Coronary artery (tissue), 2 donors: ENCODE measurements at regions not wholly inside any gene's neighbourhood (a gene's known extent, or its start where the extent isn't known, plus 50 kb on each side); places are given as distances from the start of the nearest gene placed in this dataset.

Source experiments
- DNase-seq: peaks from one replicate; pipeline ENCODE4 v3.0.0-alpha.2; 2017; ENCODE audit warnings: low spot score
- H3K27ac ChIP-seq, 2 donors: fragments of 200-600 bp; sonication (generic); one replicate each; pipeline ENCODE4 v1.5.1; 2016 to 2019
- H3K4me3 ChIP-seq: fragments of 200-600 bp; sonication (generic); 2 replicates; pipeline ENCODE4 v1.5.1; 2016; ENCODE audit warnings: mild to moderate bottlenecking, moderate library complexity
- TF ChIP-seq, protein P1 (sequence below): fragments of 200-600 bp; sonication (generic); IDR thresholded peaks from one replicate; pipeline ENCODE4 v1.5.1; 2019; ENCODE audit warnings: antibody characterized with exemption

DNA sequence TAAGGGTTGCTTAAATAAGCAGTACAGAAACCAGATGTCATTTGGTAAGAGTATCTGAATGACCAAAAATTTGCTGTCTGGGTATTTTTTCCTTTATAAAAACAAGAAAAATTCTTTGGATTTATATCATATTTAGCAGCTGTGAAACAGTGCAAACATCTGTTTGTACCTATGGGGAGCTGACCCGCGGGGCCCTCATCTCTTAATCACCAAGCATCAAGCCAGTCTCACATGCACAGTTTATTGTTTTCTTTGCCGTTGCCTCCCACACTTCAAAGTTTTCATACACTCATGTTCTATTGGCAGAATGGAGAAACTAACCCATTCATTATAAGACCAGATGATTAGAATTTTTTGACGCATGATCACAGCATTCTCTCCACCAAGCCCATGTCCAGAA is 142.2 kb downstream of the BMP4 start:
- H3K4me3 ChIP-seq, result no peak overlapping the region
- no peak for DNase-seq
- TF ChIP-seq, protein P1, sequence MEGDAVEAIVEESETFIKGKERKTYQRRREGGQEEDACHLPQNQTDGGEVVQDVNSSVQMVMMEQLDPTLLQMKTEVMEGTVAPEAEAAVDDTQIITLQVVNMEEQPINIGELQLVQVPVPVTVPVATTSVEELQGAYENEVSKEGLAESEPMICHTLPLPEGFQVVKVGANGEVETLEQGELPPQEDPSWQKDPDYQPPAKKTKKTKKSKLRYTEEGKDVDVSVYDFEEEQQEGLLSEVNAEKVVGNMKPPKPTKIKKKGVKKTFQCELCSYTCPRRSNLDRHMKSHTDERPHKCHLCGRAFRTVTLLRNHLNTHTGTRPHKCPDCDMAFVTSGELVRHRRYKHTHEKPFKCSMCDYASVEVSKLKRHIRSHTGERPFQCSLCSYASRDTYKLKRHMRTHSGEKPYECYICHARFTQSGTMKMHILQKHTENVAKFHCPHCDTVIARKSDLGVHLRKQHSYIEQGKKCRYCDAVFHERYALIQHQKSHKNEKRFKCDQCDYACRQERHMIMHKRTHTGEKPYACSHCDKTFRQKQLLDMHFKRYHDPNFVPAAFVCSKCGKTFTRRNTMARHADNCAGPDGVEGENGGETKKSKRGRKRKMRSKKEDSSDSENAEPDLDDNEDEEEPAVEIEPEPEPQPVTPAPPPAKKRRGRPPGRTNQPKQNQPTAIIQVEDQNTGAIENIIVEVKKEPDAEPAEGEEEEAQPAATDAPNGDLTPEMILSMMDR, result no peak

DNA sequence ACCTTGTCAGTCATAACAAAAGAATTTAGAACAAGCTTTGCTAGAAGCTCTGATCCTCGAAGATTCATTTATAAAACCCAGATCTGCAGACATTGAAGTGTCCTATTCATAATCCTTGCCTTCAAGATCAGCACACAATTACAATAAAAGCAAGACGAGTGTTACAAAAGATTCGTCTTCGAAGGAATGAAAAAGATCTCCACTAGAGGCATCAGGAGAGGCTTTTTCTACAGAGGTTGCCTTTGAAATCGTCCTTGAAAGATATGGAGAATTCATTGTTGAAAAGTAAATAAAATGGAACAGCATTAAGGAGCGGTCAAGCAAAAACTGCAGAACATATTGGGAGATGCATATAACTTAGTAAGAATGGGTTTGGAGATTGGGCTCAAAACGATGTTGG is 146.4 kb downstream of the BMP4 start:
- TF ChIP-seq, protein P1, result no peak
- H3K4me3 ChIP-seq, result no peak overlapping the region
- DNase-seq, result no peak
- no peak overlapping the region for H3K27ac ChIP-seq

More for the DNA sequence above, 142.2 kb downstream of the BMP4 start:
- no peak overlapping the region for H3K27ac ChIP-seq

DNA sequence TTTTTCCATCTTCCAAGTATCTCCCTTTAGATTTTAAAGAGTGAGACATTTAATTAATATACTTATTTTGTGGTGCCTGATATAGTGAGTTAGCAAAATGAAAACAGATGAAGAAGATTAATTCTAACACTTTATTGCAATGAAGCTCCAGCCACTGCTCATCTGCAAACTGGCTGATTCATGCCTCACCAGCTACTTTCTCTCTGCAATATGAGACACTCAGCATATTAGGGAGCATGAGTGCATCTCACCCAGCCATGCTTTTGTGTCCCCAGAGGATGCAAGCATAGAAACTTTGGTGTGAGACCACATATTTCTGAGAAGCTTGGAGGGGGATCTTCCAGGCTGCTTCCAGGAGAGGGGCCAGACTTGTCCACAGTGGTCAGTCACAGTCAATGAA is 148.6 kb downstream of the BMP4 start:
- DNase-seq, result no peak
- TF ChIP-seq, protein P1, result no peak

DNA sequence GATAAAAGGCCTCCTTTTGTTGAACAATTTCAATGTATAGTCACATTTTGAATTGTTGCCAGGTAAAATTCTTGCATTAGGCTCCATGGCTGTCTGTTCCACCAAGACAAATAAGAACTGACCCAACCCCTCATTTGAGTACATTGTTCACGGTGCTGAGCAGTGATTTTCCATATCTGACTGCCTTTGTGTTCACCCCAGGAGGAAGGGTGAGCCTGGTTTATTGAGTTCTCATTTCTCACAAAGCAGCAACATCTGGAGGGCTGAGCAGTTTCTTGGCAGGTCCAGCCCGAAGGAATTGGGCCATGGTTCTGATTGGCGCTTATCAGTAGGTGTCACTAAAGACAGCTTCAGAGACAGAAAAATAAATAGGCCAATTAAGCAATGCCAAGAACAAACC is 149.1 kb downstream of the BMP4 start:
- no peak for DNase-seq
- no peak overlapping the region for H3K4me3 ChIP-seq
- H3K27ac ChIP-seq, result peak overlapping the region in 1 of 2 donors; percentile 6
- TF ChIP-seq, protein P1, result no peak

More for the DNA sequence above, 148.6 kb downstream of the BMP4 start:
- Histone ChIP-seq H3K4me3 (no peak overlapping the region), H3K27ac (no peak overlapping the region)

DNA sequence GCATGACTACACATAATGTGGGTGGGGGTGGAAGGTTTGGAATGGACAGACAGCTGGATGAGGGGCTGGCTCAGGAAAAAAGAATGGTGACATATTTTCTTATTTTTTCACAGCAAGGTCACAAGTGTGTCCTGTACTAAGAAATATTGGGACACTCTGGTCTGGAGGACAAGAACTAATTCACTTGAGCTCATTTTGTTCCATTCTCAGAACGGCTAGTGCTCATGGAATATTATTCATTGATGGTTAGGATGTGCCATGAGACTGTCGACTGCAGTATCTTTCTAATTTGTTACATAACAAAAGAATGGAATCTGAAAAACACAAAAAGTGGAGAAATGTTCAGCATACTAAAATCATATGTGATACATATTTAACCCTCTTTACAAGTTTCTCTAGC is 149.5 kb downstream of the BMP4 start:
- DNase-seq, result no peak
- no peak overlapping the region for H3K4me3 ChIP-seq
- TF ChIP-seq, protein P1, result no peak
- H3K27ac ChIP-seq, result peak overlapping the region in 1 of 2 donors; percentile 6

DNA sequence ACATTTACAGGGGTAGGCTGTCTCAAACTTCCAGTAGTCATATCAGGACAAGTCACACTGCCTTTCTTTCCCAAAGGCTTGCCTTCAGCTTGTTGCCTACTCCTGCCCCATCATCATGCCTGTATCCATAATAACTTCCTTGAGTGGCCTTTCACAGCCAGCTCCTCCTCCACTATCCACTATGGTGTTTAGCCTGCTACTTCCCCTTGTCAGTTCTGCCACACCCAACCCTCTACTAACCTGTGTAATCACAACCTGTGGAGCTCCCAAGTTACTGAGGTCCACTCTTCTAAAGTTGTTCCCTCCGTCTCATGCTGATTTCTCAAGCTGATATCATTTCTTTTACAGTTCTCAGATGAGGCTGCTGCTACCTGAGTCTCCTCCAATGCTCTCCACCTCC is 159.9 kb downstream of the BMP4 start:
- DNase-seq, result no peak
- no peak overlapping the region for H3K27ac ChIP-seq
- H3K4me3 ChIP-seq, result no peak overlapping the region
- TF ChIP-seq, protein P1, result no peak

DNA sequence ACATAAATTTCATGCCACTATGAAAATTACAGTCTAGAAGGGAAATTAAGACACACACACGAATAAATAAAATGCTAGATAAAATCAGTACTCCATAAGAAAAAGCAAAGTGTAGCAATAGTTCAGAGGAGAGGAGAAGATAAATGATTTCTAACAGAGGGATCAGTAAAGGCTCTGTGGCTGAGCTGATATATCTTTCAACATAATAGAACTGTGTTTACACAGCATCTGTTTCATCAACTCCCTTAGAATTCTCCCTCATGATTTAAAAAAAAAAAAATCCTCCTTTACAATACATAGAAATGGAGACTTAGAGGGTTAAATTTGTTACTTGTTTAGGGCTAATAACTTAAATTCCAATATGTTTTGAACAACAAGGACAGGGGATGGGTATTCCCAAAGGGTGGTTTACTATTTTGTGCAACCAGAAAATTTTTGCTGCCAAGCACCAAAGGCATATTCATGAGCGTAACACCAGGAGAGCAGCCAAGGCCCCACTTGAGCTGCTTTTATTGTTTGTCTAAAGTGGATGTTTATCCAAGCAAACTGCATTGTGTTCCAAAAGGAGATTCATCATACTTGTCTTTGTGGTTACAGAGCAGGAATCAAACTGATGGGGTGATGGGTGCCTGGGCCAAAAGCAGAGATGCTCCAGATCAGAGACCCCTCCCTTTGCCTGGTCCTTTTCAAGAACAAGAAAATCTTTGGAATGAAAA is 162.7 kb downstream of the BMP4 start:
- H3K27ac ChIP-seq, result no peak overlapping the region
- no peak for DNase-seq
- no peak overlapping the region for H3K4me3 ChIP-seq
- TF ChIP-seq, protein P1, result no peak
